K562 (cell line): ENCODE measurements at regions not wholly inside any gene's neighbourhood (a gene's known extent, or its start where the extent isn't known, plus 50 kb on each side); places are given as distances from the start of the nearest gene placed in this dataset.

Experiments used
- CTCF ChIP-seq, 3 experiments: IDR thresholded peaks in 2 of 3; conservative IDR thresholded peaks in 1 of 3; 2 replicates each; pipeline ENCODE4 v1.5.1; 2011 to 2012; ENCODE audit warnings: low read length in 3 of 3, mild to moderate bottlenecking in 3 of 3, control low read depth in 2 of 3, improper control_type of control experiment in 1 of 3, inconsistent platforms in 1 of 3, low read depth in 1 of 3, mixed read lengths in 1 of 3, moderate library complexity in 1 of 3; ENCODE audit not compliant: insufficient read depth in 2 of 3
- KLF16 ChIP-seq: IDR thresholded peaks from 2 replicates; pipeline ENCODE4 v1.6.1; 2016; ENCODE audit warnings: antibody characterized with exemption
- SP1 ChIP-seq: sonication (generic); formaldehyde crosslinking; IDR thresholded peaks from 2 replicates; pipeline ENCODE4 v1.8.1; 2022; ENCODE audit warnings: mild to moderate bottlenecking, missing genetic modification reagents
- WHSC1 ChIP-seq: IDR thresholded peaks from one replicate; pipeline ENCODE4 v1.6.1; 2012; ENCODE audit warnings: low read length, control low read depth, inconsistent platforms
- ZC3H11A ChIP-seq: IDR thresholded peaks from 2 replicates; pipeline ENCODE4 v1.6.1; 2012; ENCODE audit warnings: low read depth, low read length, improper control_type of control experiment
- ZNF23 ChIP-seq: fragments of 250-450 bp; sonication (Bioruptor Pico); IDR thresholded peaks from 2 replicates; pipeline ENCODE4 v1.4.0; 2020; ENCODE audit warnings: mild to moderate bottlenecking

- no peak for TF ChIP-seq SP1 (CRISPR knock-in tag)
- no peak for TF ChIP-seq KLF16
- TF ChIP-seq ZNF23 (CRISPR knock-in tag): no peak
- no peak for TF ChIP-seq WHSC1
- no peak for TF ChIP-seq CTCF (IDR thresholded peaks at IDR 0.05 in 2 of 3, conservative IDR thresholded peaks at IDR 0.05 in 1 of 3; ENCODE audit: insufficient read depth in 2 of 3, low read depth in 1 of 3, low read length in 3 of 3)
- no peak for TF ChIP-seq ZC3H11A
Observed at GRCh38 chr6:144485531-144485930, 200.4 kb downstream of the UTRN start.
